NCI-H446 (cell line): ENCODE measurements at regions not wholly inside any gene's neighbourhood (a gene's known extent, or its start where the extent isn't known, plus 50 kb on each side); places are given as distances from the start of the nearest gene placed in this dataset.
A peak's percentile ranks its signal among the peaks of the same experiment; 100 is the strongest.
"Not testable (repeated sequence)": the region's sequence is repeated elsewhere in the genome, so short reads cannot be mapped to it uniquely, and the experiment has no call there.

Experiments used
- DNase-seq, 2 experiments: peaks; one replicate each; lab custom pipeline; 2025; lab: John Stamatoyannopoulos, UW

GRCh38 chr12:131631230-131631629 lies 79.7 kb upstream of the SFSWAP start:
- no peak for DNase-seq

DNA sequence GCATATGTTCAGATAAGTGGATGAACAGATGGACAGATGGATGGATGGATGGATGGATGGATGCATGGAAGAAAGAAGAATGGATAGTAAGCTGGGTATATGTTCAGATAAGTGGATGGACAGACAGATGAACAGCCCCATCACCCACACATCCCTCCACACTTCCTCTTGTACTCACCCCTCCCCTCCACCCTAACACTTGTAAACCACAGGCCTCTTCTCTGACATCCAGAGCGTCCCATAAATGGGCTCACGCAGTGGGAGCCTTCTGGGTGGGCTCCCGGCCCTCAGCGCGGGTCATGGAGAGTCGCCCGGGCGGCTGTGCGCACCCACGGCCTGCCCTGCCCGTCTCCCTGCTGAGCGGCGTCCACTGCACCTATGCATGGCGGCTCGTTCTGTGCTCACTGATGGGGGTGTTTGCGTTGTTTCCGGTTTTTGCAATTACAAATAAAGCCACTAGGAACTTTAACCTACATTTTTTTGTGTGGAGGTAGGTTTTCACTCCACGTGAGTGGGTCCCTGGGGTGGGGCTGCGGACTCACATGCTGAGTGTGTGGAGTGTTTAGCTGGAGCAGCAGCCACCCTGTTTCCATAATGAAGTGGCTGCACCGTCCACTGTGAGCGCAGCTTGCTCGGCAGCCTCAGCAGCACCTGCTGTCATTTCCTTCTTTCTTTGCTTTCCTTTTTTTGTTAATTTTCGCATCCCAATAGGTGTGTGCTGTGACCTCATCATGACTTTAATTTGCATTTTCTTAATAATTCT lies 78.8 kb upstream of the SFSWAP start:
- not testable (repeated sequence) for DNase-seq

DNA sequence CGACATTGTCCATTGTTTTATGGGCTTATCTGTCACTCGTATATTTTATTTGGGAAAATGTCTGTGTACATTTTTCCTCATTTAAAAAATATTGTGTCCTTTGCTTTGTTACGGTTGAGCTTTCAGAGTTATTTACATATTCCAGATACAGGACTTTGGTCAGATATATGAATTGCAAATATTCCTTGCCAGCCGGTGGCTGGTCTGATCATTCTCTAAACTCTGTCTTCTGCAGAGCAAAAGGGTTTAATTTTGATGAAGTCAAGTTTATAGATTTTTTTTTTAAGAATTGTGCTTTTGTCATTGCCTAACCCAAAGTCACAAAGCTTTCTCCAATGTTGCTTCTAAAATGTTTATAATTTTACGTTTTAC lies 78.3 kb upstream of the SFSWAP start:
- not testable (repeated sequence) for DNase-seq

GRCh38 chr12:131633610-131634009 lies 77.3 kb upstream of the SFSWAP start:
- DNase-seq: not testable (repeated sequence)

DNA sequence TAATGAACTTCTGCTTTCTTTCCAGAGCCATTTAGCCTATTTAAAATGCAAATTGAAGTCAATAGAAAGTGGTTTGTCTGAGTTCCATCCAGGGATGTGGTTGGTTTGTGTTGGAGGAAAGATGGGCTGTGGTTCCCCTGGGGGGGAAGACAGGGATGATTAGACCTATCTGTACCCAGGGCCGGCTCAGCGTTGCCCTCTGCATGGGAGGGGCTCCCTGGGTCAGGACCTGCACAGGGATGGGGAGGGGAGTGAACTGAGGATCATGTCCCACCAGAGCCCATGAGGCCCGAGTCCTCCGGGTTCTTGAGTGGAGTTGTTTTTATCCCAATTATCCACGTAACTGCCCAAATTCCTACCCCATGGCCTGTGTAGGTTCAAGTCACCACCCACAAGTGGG lies 76.9 kb upstream of the SFSWAP start:
- no peak for DNase-seq

GRCh38 chr12:131635012-131635411 lies 75.9 kb upstream of the SFSWAP start:
- not testable (repeated sequence) for DNase-seq

- no peak for DNase-seq
Measured at GRCh38 chr12:131635491-131636122, 75.3 kb upstream of the SFSWAP start.

GRCh38 chr12:131636266-131636665 lies 74.6 kb upstream of the SFSWAP start:
- DNase-seq: no peak

DNA sequence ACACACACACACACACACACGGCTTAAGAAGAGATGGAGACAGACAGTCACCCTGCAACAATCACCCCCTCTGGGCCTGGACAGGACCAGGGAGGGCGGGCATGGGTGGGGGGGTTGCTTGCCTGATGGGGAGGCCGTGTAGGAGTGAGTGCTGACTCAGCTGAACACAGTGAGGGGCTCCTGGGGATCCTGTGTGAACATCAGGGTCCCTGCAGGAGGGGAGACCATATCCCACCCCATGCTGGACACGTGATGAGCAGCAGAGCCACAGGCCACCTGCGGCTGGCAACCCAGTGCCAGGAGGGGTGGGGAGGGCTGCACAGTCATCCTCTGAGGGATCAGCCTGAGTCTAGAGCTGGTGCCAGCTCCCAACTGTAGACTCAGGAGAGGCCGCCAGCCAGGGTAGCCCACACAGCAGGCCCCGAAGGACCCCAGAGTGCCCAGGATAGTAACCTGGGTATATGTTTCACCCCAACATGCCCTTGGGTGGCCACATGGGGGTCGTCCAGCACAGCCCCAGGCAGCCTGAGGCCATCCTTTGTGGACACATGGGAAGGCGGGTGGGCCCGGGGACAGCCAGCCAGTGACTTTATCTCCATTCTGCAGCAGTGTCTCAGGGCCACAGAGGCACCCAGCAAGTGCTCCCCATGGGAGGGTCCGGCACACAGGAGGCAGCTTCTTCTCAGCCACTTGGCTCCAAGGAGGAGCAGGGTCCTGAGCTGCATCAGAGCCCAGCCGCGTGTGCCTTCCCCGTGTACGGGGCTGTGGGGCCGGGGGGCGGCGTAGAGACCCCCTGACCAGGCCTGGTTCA lies 73.7 kb upstream of the SFSWAP start:
- no peak for DNase-seq

DNA sequence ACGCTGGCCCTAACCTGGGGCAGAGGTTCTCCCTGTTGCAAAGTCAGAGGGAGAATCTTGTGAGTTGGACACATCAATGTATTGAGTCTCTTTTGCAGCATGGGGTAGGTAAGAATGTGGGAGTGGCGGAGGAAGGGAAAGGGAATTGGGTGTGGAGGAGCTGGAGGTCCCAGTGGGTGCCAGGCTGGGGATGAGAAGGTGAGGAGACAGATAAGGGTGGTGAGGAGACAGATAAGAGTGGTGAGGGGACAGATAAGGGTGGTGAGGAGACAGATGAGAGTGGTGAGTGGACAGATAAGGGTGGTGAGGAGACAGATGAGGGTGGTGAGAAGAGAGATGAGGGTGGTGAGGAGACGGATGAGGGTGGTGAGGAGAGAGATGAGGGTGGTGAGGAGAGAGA lies 72.9 kb upstream of the SFSWAP start:
- DNase-seq: no peak

GRCh38 chr12:131639270-131639940 lies 71.5 kb upstream of the SFSWAP start:
- DNase-seq: no peak

- no peak for DNase-seq
Measured at GRCh38 chr12:131640525-131640924, 70.4 kb upstream of the SFSWAP start.

DNA sequence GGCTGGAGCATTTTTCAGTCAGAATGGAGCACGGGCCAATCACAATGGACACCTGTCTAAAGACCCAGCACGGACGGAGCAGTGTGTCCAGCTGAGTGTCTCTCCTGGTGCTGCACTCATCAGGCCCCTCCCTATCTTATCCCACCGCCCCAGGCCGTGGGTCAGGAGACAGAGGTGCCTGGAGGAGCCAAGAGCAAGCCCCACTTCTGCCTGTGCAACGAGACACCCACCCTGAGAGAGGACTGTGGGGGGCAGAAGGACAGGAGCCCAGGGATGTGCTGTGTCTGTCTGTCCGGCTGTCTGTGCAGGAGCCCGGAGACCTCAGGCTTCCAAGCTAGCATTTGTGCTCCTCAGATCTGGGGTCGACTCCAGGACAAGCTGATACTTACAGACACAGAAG lies 69.6 kb upstream of the SFSWAP start:
- DNase-seq: no peak

DNA sequence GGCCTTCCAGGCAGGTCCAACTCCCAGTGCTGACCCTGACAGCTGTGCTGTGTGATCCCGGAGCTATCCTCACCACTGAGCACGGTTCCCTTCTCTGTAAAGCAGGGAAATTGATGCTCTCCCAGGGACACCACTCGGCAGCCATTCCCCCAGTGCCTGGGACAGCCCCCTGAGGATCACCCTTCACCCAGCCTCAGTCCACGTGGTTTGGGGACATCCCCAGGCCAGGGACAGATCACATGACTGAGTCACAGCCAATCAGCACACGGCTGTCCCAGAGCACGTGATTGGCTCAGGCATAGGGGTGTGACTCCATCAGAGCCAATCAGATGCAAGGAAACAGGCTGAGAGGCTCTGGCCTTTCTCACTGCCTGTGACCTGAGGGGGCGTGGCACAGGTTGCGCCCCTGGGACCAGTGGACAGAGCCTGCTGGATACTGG lies 68.8 kb upstream of the SFSWAP start:
- peak in 1 of 2 experiments; percentile 5 for DNase-seq

- no peak for DNase-seq
Measured at GRCh38 chr12:131642771-131643170, 68.1 kb upstream of the SFSWAP start.

GRCh38 chr12:131643631-131644452 lies 67.0 kb upstream of the SFSWAP start:
- DNase-seq: no peak

DNA sequence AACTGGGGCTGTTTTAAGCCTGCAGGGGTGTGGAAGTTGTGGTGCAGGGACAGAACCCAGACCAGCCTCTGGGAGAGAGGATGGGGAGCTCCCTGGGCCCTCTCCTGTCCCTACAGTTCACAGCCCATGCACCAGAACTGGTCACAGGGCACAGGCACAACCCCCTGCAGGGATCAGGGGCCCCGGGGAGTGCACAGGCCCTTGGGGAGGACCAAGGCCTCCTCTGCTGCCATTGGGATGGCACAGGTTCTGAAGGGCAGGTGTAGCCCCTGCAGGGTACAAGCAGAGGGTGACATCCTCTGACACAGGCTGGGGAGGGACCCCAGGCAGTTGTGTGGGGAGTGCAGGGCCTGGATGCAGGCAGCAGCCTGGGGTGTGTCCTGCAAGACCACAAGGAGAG lies 66.4 kb upstream of the SFSWAP start:
- no peak for DNase-seq

DNA sequence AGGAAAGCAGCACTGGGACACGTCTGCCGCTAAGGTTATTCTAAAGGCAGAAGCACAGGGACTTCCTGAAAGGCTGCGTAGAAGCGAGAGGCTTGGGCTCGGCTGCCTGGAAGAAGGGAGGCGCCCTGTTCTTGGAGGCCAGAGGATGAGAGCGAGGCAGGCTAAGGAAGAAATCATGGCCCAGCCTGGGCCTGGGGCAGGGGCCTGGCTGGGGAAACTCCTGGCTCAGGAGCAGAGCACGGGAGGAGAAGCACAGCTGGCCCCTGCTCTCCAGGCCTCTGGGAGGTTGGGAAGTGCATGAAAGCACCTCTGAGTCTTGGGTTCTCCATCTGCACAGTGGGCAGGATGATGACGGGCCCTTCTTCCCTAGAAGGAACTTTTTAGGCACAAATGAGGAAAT lies 66.0 kb upstream of the SFSWAP start:
- not testable (repeated sequence) for DNase-seq

DNA sequence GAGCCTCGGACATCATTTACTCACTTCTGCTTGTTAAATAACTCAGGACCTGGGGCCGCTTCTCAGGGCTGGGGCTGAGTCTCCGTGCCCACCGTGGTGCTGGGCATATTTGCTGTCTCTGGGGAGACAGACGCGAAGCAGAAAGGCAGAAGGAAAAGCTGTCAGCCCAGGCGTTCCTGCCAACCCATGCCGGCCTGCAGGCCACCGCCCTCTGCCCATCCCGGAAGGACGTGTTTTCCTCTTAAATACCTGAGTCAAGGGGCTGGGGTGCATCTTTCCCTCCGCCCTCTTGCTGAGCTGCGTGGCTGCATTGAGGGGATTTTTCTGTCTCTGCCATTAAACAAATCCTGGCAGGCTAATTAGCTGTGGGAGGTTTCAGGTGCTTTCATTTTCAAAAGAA lies 65.3 kb upstream of the SFSWAP start:
- not testable (repeated sequence) for DNase-seq

GRCh38 chr12:131646444-131646843 lies 64.4 kb upstream of the SFSWAP start:
- not testable (repeated sequence) for DNase-seq

- DNase-seq: no peak
Measured at GRCh38 chr12:131647667-131648066, 63.2 kb upstream of the SFSWAP start.
